Astrocyte (in vitro differentiated cells and primary cell): ENCODE measurements at regions not wholly inside any gene's neighbourhood (a gene's known extent, or its start where the extent isn't known, plus 50 kb on each side); places are given as distances from the start of the nearest gene placed in this dataset.

Experiments used
- EZH2 ChIP-seq: IDR thresholded peaks from 2 replicates; pipeline ENCODE4 v1.6.1; 2012; ENCODE audit warnings: mild to moderate bottlenecking, low read length, inconsistent platforms; ENCODE audit not compliant: insufficient read depth
- TF ChIP-seq, protein P1 (sequence below): IDR thresholded peaks from 2 replicates; pipeline ENCODE4 v1.5.1; 2011; ENCODE audit warnings: low read depth, mild to moderate bottlenecking, inconsistent platforms, low read length, moderate library complexity; ENCODE audit not compliant: insufficient read depth

DNA sequence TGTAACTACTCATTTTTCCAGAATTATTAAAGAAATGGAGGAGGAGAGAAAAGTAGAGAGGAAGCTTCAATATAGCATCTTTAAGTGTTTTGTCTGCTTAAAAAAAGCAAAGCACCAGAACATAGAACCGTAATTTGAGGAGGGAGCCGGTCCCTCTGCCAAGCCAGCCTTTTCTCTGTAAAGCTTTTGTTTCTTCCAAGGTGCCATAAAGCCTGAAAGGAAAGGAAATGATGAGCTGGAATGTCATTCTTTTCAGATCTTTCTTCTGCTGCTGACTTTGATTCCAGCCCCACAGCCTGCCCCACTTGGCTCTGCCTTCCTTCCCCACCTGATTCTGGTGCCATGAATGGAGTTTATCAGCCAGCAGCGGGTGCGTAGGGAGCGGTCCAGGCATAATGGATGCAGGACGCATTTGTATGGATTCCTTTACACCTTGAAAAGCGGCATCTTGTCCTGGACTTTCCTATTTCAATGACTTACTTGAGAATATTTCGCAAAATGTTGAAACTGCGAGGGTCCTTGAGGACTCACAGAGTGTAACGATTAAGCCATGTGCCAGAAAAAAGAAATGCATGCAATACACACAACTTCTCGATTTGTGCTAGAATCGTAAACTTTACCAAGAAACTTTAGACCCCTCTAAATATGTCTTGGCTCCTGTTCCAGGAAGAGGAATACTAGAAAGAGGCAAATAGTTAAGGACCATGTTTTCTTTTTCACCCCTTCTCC, 569.5 kb upstream of the MGMT start:
- TF ChIP-seq, protein P1, sequence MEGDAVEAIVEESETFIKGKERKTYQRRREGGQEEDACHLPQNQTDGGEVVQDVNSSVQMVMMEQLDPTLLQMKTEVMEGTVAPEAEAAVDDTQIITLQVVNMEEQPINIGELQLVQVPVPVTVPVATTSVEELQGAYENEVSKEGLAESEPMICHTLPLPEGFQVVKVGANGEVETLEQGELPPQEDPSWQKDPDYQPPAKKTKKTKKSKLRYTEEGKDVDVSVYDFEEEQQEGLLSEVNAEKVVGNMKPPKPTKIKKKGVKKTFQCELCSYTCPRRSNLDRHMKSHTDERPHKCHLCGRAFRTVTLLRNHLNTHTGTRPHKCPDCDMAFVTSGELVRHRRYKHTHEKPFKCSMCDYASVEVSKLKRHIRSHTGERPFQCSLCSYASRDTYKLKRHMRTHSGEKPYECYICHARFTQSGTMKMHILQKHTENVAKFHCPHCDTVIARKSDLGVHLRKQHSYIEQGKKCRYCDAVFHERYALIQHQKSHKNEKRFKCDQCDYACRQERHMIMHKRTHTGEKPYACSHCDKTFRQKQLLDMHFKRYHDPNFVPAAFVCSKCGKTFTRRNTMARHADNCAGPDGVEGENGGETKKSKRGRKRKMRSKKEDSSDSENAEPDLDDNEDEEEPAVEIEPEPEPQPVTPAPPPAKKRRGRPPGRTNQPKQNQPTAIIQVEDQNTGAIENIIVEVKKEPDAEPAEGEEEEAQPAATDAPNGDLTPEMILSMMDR: no peak
- TF ChIP-seq EZH2: no peak
